HepG2 (cell line): ENCODE measurements at regions not wholly inside any gene's neighbourhood (a gene's known extent, or its start where the extent isn't known, plus 50 kb on each side); places are given as distances from the start of the nearest gene placed in this dataset.

ENCODE experiments used
- AHR ChIP-seq: IDR thresholded peaks from 2 replicates; pipeline ENCODE4 v1.6.1; 2018; ENCODE audit warnings: missing genetic modification reagents, missing compliant biosample characterization
- ATF7 ChIP-seq, 2 experiments: fragments of 450-650 bp in 1 of 2; sonication (generic) in 1 of 2; formaldehyde crosslinking in 1 of 2; IDR thresholded peaks; 2 replicates each; pipeline versions ENCODE4 v1.4.0 to v1.6.1; 2016 to 2020; ENCODE audit warnings: antibody characterized with exemption in 1 of 2, mild to moderate bottlenecking in 1 of 2, missing genetic modification reagents in 1 of 2
- BCL6 ChIP-seq: IDR thresholded peaks from 2 replicates; pipeline ENCODE4 v1.6.1; 2016; ENCODE audit warnings: missing genetic modification reagents, missing compliant biosample characterization
- CEBPB ChIP-seq: IDR thresholded peaks from 2 replicates; pipeline ENCODE4 v1.6.1; 2011; ENCODE audit warnings: low read depth, low read length, improper control_type of control experiment, borderline replicate concordance
- ERF ChIP-seq: IDR thresholded peaks from 2 replicates; pipeline ENCODE4 v1.6.1; 2018; ENCODE audit warnings: missing biosample characterization, missing genetic modification reagents
- HOXA9 ChIP-seq: sonication (generic); formaldehyde crosslinking; IDR thresholded peaks from 2 replicates; pipeline ENCODE4 v1.8.1; 2022; ENCODE audit warnings: missing genetic modification reagents, mild to moderate bottlenecking, moderate library complexity, borderline replicate concordance
- MLLT10 ChIP-seq: sonication (generic); formaldehyde crosslinking; IDR thresholded peaks from 2 replicates; pipeline ENCODE4 v1.4.0; 2020; ENCODE audit warnings: missing genetic modification reagents
- PREB ChIP-seq: sonication (generic); formaldehyde crosslinking; IDR thresholded peaks from 2 replicates; pipeline ENCODE4 v1.4.0; 2020; ENCODE audit warnings: missing genetic modification reagents
- SIN3A ChIP-seq: IDR thresholded peaks from 2 replicates; pipeline ENCODE4 v1.6.1; 2011; ENCODE audit warnings: low read depth, mild to moderate bottlenecking, control low read depth, low read length, borderline replicate concordance
- TRIM24 ChIP-seq: sonication (generic); formaldehyde crosslinking; IDR thresholded peaks from 2 replicates; pipeline ENCODE4 v1.8.0; 2022; ENCODE audit warnings: mild to moderate bottlenecking, missing genetic modification reagents
- ZMAT5 ChIP-seq: sonication (generic); formaldehyde crosslinking; IDR thresholded peaks from 2 replicates; pipeline ENCODE4 v1.5.0; 2020; ENCODE audit warnings: mild to moderate bottlenecking, low read depth, missing genetic modification reagents, borderline replicate concordance
- ZNF30 ChIP-seq: sonication (generic); formaldehyde crosslinking; IDR thresholded peaks from 2 replicates; pipeline ENCODE4 v1.5.0; 2020; ENCODE audit warnings: mild to moderate bottlenecking, missing genetic modification reagents
- ZNF333 ChIP-seq: sonication (generic); formaldehyde crosslinking; IDR thresholded peaks from 2 replicates; pipeline ENCODE4 v1.4.0; 2020; ENCODE audit warnings: mild to moderate bottlenecking, missing genetic modification reagents, borderline replicate concordance
- ZNF549 ChIP-seq: sonication (generic); formaldehyde crosslinking; IDR thresholded peaks from 2 replicates; pipeline ENCODE4 v1.5.0; 2020; ENCODE audit warnings: missing genetic modification reagents
- ZNF564 ChIP-seq: sonication (generic); formaldehyde crosslinking; IDR thresholded peaks from 2 replicates; pipeline ENCODE4 v1.8.1; 2023; ENCODE audit warnings: mild to moderate bottlenecking, missing genetic modification reagents
- ZNF678 ChIP-seq: sonication (generic); formaldehyde crosslinking; IDR thresholded peaks from 2 replicates; pipeline ENCODE4 v1.4.0; 2020; ENCODE audit warnings: mild to moderate bottlenecking, missing genetic modification reagents
- ZNF879 ChIP-seq: sonication (generic); formaldehyde crosslinking; IDR thresholded peaks from 2 replicates; pipeline ENCODE4 v1.8.1; 2023; ENCODE audit warnings: missing genetic modification reagents
- TF ChIP-seq, protein P1 (sequence below), 2 experiments: fragments of 450-650 bp in 1 of 2; sonication (generic) in 1 of 2; formaldehyde crosslinking in 1 of 2; IDR thresholded peaks; 2 replicates each; pipeline versions ENCODE4 v1.6.1 to v1.8.0; 2016 to 2022; ENCODE audit warnings: antibody characterized with exemption in 1 of 2, mild to moderate bottlenecking in 1 of 2, missing genetic modification reagents in 1 of 2
- TF ChIP-seq, protein P2 (sequence below): IDR thresholded peaks from 2 replicates; pipeline ENCODE4 v1.6.1; 2016; ENCODE audit warnings: mild to moderate bottlenecking, missing biosample characterization, missing genetic modification reagents

DNA sequence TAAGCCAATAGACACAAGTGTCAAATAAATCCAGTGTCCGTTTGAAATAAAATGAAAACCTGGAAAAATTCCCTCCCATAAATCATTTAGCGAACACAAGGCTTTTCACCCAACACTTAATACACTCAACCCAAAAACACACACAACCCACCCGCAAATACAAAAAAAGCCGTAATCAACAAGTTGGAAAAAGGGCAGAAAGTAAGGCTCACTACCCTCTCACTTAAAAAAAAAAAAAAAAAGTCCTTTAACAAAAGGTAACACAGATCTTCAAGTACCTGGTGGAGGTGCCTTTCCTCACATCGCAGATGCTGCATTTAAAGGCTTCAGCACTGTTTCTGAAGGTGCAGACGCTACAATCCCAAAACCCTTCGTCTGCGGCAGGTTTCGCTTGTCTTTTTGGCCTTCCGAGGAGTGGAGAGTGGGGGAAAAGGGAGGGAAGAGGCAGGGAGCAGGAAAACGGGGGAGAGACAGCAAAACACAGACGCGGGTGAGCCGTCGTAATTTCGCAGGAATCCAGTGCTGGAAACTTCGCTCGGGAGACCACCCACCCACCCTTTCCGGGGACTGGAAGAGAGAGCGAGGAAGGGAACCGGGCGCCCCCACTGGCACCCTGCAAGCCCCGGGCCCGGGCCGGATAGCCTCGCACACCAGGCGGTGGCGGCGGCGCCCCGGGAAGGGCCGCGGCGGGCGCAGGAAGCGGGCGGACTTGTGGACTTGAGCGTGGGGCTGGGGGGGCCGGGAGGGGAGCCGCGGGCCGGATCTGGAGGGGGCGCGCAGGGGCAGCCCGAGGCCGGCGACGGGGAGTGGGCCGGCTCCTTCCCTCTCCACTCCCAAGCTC lies 401.8 kb downstream of the SHQ1 start, which contains the start of gene RYBP (continued):
- TF ChIP-seq PREB (CRISPR knock-in tag) (no peak), ZNF30 (CRISPR knock-in tag) (no peak), TRIM24 (CRISPR knock-in tag) (no peak), ZNF879 (CRISPR knock-in tag) (no peak), ATF7 (IDR thresholded peaks at IDR 0.05) (no peak), ATF7 (CRISPR knock-in tag; IDR thresholded peaks at IDR 0.05) (no peak), SIN3A (0 out of 2 replicates have a peak, but pooled peaks have one; percentile 25), HOXA9 (CRISPR knock-in tag) (no peak), ZNF333 (no peak), ZNF678 (no peak), AHR (CRISPR knock-in tag) (no peak), CEBPB (no peak), BCL6 (CRISPR knock-in tag) (no peak), ZMAT5 (CRISPR knock-in tag) (no peak), ERF (CRISPR knock-in tag) (no peak), ZNF564 (CRISPR knock-in tag) (no peak), MLLT10 (CRISPR knock-in tag) (no peak), ZNF549 (CRISPR knock-in tag) (no peak)
- TF ChIP-seq, protein P1, sequence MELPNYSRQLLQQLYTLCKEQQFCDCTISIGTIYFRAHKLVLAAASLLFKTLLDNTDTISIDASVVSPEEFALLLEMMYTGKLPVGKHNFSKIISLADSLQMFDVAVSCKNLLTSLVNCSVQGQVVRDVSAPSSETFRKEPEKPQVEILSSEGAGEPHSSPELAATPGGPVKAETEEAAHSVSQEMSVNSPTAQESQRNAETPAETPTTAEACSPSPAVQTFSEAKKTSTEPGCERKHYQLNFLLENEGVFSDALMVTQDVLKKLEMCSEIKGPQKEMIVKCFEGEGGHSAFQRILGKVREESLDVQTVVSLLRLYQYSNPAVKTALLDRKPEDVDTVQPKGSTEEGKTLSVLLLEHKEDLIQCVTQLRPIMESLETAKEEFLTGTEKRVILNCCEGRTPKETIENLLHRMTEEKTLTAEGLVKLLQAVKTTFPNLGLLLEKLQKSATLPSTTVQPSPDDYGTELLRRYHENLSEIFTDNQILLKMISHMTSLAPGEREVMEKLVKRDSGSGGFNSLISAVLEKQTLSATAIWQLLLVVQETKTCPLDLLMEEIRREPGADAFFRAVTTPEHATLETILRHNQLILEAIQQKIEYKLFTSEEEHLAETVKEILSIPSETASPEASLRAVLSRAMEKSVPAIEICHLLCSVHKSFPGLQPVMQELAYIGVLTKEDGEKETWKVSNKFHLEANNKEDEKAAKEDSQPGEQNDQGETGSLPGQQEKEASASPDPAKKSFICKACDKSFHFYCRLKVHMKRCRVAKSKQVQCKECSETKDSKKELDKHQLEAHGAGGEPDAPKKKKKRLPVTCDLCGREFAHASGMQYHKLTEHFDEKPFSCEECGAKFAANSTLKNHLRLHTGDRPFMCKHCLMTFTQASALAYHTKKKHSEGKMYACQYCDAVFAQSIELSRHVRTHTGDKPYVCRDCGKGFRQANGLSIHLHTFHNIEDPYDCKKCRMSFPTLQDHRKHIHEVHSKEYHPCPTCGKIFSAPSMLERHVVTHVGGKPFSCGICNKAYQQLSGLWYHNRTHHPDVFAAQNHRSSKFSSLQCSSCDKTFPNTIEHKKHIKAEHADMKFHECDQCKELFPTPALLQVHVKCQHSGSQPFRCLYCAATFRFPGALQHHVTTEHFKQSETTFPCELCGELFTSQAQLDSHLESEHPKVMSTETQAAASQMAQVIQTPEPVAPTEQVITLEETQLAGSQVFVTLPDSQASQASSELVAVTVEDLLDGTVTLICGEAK (IDR thresholded peaks at IDR 0.05), result no peak
- TF ChIP-seq, protein P1 (CRISPR knock-in tag; IDR thresholded peaks at IDR 0.05), result no peak
- TF ChIP-seq, protein P2, sequence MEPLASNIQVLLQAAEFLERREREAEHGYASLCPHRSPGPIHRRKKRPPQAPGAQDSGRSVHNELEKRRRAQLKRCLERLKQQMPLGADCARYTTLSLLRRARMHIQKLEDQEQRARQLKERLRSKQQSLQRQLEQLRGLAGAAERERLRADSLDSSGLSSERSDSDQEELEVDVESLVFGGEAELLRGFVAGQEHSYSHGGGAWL (CRISPR knock-in tag), result no peak
